ENCODE measurements at regions not wholly inside any gene's neighbourhood (a gene's known extent, or its start where the extent isn't known, plus 50 kb on each side); places are given as distances from the start of the nearest gene placed in this dataset.
A peak's percentile ranks its signal among the peaks of the same experiment; 100 is the strongest.

DNA sequence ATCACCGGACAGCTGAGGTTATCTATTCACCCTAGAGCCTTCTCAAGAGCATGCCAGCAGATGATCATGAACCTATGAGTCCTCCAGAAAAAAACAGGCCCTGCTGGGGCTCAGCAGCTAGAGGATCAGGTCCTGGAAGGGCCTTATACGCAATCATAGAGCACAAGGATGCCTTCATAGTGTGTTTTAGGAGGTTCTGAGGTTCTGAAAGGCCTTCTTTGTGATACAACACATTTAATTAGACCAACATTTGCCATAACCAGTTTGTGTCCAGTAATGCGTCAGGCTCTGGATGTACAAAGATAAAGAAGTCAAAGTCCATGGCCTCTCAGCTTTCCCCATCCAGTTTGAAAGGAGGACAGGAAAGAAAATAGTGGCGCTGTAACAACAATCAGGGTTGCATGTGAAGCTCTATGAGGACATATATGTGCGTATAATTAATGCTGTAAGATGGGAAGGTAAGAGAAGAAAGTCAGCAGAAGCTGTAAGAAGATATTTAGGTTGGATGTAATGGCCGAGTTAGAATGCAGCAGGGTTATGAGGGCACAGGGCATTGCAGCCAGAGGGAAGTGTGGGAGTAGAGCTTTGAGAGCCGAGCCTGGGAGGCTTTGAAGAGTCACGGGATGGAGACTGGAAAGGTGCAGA is 302.6 kb upstream of the TBL1XR1 start:
- Histone ChIP-seq H3K9ac (ENCODE audit: low read depth in 1 of 2, low read length in 2 of 2) (no peak overlapping the region), H3K4me3 (ENCODE audit: low read depth in 1 of 3, low read length in 3 of 3) (no peak overlapping the region), H3K4me1 (ENCODE audit: control insufficient read depth in 4 of 4, insufficient read depth in 4 of 4, low read length in 3 of 4) (peaks cover 0 to 7% (median 2%) of the 10 kb centered on the region in 4 donors), H3K27me3 (ENCODE audit: control insufficient read depth in 4 of 4, insufficient read depth in 4 of 4, low read length in 3 of 4) (no peaks in the 10 kb centered on the region), H3K27ac (ENCODE audit: low read depth in 1 of 2, low read length in 2 of 2) (peak overlapping the region; percentile 0 to 73), H3K9me3 (ENCODE audit: control insufficient read depth in 4 of 4, low read length in 3 of 4) (no peaks in the 10 kb centered on the region), H3K36me3 (ENCODE audit: control insufficient read depth in 4 of 4, insufficient read depth in 3 of 4, low read depth in 1 of 4, low read length in 3 of 4) (no peaks in the 10 kb centered on the region)
- 46% methylated on average over 8 of the region's 8 CpGs for WGBS
- DNase-seq (ENCODE audit: low spot score): no peak
- TF ChIP-seq CTCF (IDR thresholded peaks at IDR 0.05; ENCODE audit: low read depth, low read length, missing input control): no peak
- TF ChIP-seq, protein P1, sequence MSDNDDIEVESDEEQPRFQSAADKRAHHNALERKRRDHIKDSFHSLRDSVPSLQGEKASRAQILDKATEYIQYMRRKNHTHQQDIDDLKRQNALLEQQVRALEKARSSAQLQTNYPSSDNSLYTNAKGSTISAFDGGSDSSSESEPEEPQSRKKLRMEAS (IDR thresholded peaks at IDR 0.05): peak; percentile 65
- peak; percentile 79 for TF ChIP-seq ZBTB33 (IDR thresholded peaks at IDR 0.05)
- TF ChIP-seq GABPA (IDR thresholded peaks at IDR 0.05 in 1 of 2, conservative IDR thresholded peaks at IDR 0.05 in 1 of 2): no peak
- TF ChIP-seq JUND (IDR thresholded peaks at IDR 0.05): peak; percentile 61 to 80
- TF ChIP-seq, protein P2, sequence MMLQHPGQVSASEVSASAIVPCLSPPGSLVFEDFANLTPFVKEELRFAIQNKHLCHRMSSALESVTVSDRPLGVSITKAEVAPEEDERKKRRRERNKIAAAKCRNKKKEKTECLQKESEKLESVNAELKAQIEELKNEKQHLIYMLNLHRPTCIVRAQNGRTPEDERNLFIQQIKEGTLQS (IDR thresholded peaks at IDR 0.05): peak; percentile 58
- TF ChIP-seq FOXA1 (IDR thresholded peaks at IDR 0.05): no peak
- TF ChIP-seq TAF1 (conservative IDR thresholded peaks at IDR 0.05): no peak
- TF ChIP-seq RXRA (IDR thresholded peaks at IDR 0.05): peak; percentile 85
- TF ChIP-seq NR2F2 (IDR thresholded peaks at IDR 0.05): no peak
- TF ChIP-seq HNF4G (IDR thresholded peaks at IDR 0.05): peak; percentile 91
- TF ChIP-seq SP1 (IDR thresholded peaks at IDR 0.05): peak; percentile 97
- TF ChIP-seq FOXA2 (IDR thresholded peaks at IDR 0.05): peak; percentile 63
- TF ChIP-seq EGR1 (IDR thresholded peaks at IDR 0.05; ENCODE audit: low read depth in 2 of 2): peak in 1 of 2 donors; percentile 29
- TF ChIP-seq HNF4A (conservative IDR thresholded peaks at IDR 0.05): peak; percentile 97
- peak; percentile 70 to 71 for TF ChIP-seq RAD21 (IDR thresholded peaks at IDR 0.05)
- TF ChIP-seq YY1 (IDR thresholded peaks at IDR 0.05): peak; percentile 85
- peak; percentile 82 for TF ChIP-seq REST (IDR thresholded peaks at IDR 0.05)
